ENCODE measurements at regions not wholly inside any gene's neighbourhood (a gene's known extent, or its start where the extent isn't known, plus 50 kb on each side); places are given as distances from the start of the nearest gene placed in this dataset.

GRCh38 chr3:194800002-194800401 is 114.3 kb downstream of the FAM43A start:
- TF ChIP-seq NFE2L2 (IDR thresholded peaks at IDR 0.05; ENCODE audit: low read depth, low read length) (no peak), USF2 (IDR thresholded peaks at IDR 0.05; ENCODE audit: low read depth, low read length) (no peak)
- H3K14ac ChIP-seq (replicated peaks; ENCODE audit: low read depth, low read length): no peak overlapping the region
- peaks cover 56% of the 10 kb centered on the region for H3K27me3 ChIP-seq (ENCODE audit: control insufficient read depth, insufficient read depth, low read length)
- H2BK20ac ChIP-seq (ENCODE audit: low read depth, low read length): no peak overlapping the region
- H3K4me3 ChIP-seq (ENCODE audit: insufficient read depth, low read depth, low read length): no peak overlapping the region
- H2AK5ac ChIP-seq (ENCODE audit: low read depth, low read length): no peak overlapping the region
- no peaks in the 10 kb centered on the region; the same call in 1 of the 2 replicates for H3K9me1 ChIP-seq (ENCODE audit: insufficient read depth, low read length)
- H3K9me3 ChIP-seq (ENCODE audit: control insufficient read depth, insufficient read depth, low read length): peaks cover 4% of the 10 kb centered on the region; the same call in 1 of the 2 replicates
- no peak overlapping the region for H2BK5ac ChIP-seq (ENCODE audit: low read depth, low read length, poor library complexity, severe bottlenecking)
- no peak overlapping the region for H4K5ac ChIP-seq (ENCODE audit: low read depth, low read length)
- no peak overlapping the region for H2BK15ac ChIP-seq (ENCODE audit: low read depth, low read length)
- BruUV-seq (replicated peaks): no TSS peak
- ChIA-PET POLR2A (ENCODE audit: unreplicated experiment) (no interaction called here), CTCF (no interaction called here)
- no peak overlapping the region for H3K27ac ChIP-seq (ENCODE audit: insufficient read depth, low read length)
- intact Hi-C loops (cut with micrococcal nuclease): loop anchor here (5.0 kb wide), 1 partner anchor 97 kb away; no protein-coding TSS in a partner anchor
- 100% methylated on average over 1 of the region's 10 CpGs; no CpG with 5 or more reads in 1 of the 2 experiments for WGBS, 2 experiments (ENCODE audit: extremely low coverage in 2 of 2, insufficient read length in 1 of 2)
- H3K79me1 ChIP-seq (ENCODE audit: low read depth in 1 of 2, low read length in 2 of 2): no peaks in the 10 kb centered on the region
- dilution Hi-C loops (cut with HindIII; ENCODE audit: low sequenced_read_pairs, unreplicated experiment): no loop called here
- no peaks in the 10 kb centered on the region for H3K4me1 ChIP-seq (ENCODE audit: control insufficient read depth, insufficient read depth, low read length)
- no peak overlapping the region for H3K4ac ChIP-seq (ENCODE audit: low read depth, low read length)
- H3K18ac ChIP-seq (ENCODE audit: low read depth, low read length): no peak overlapping the region
- no peak overlapping the region for H3K23ac ChIP-seq (ENCODE audit: low read depth, low read length)
- H4K20me1 ChIP-seq (ENCODE audit: insufficient read depth, low read length): no peaks in the 10 kb centered on the region
- no peak overlapping the region for H2BK120ac ChIP-seq (ENCODE audit: low read depth, low read length)
- ATAC-seq (ENCODE audit: low read depth) (no peak), DNase-seq (no peak)
- no peak overlapping the region for H2AFZ ChIP-seq (replicated peaks; ENCODE audit: low read length, poor library complexity)
- no peak overlapping the region for H4K8ac ChIP-seq (ENCODE audit: low read depth in 2 of 2, low read length in 2 of 2)
- H3K56ac ChIP-seq (ENCODE audit: extremely low read depth, insufficient read depth, low read length): no peak overlapping the region
- no peak overlapping the region for H2AK9ac ChIP-seq (replicated peaks; ENCODE audit: low read depth, low read length, poor library complexity)
- H3K36me3 ChIP-seq (ENCODE audit: control insufficient read depth, insufficient read depth, low read length): no peaks in the 10 kb centered on the region
- no peak overlapping the region for H4K91ac ChIP-seq (ENCODE audit: insufficient read depth, low read depth, low read length)
- in situ Hi-C loops (cut with MboI; ENCODE audit: low sequenced_read_pairs): no loop called here
- no peak overlapping the region for H3K9ac ChIP-seq (ENCODE audit: low read depth, low read length)
- H3K4me2 ChIP-seq (ENCODE audit: low read depth, low read length): no peak overlapping the region

Measured in IMR-90 (cell line).